Stimulated activated CD4-positive, alpha-beta T cell treated with anti-CD3 and anti-CD28 coated beads, Interleukin-15, amount 100 ng/mL, for 1 hour (primary cell): ENCODE measurements at regions not wholly inside any gene's neighbourhood (a gene's known extent, or its start where the extent isn't known, plus 50 kb on each side); places are given as distances from the start of the nearest gene placed in this dataset.

ENCODE experiments used
- DNase-seq, 2 donors: peaks; one replicate each; pipeline ENCODE4 v3.0.0-alpha.2; 2020; ENCODE audit warnings: low read depth in 1 of 2, low spot score in 1 of 2

DNA sequence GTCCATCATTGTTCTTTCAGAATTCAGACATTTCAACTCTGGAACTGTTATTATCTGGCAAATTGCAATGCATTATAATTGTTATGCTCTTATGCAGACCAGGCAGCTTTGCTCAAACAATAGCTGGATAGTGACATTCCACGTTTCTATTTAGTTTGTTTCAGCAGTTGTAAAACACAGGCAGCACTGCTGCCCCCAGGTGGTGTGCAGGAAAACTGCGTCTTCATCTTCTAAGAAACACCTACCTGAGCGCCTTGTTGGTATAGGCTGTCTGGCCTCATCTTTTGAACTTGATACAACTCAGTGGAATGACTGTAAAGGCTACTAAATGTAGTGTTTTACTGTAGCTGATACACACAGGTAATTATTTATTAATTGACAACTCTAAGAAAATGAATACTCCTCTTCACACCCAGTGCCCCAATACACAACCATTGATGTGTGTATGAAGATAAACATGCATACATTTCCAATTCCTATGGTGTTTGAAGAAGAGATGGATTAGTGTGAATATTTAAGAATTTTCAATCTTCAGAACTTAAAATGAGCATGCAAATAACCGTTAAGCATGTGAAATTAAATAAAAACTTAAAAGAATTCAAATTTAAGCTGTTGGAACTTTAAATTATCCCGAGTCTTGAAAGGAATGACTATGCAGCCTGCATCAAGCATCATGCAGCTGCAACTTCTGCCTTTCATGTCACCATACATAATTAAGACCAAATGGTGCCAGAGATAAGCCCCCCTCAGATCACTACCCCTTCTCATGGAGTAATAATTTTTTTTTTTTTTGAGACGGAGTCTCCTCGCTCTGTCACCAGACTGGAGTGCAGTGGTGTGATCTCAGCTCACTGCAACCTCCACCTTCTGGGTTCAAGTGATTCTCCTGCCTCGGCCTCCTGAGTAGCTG lies 85.6 kb downstream of the CD8B2 start:
- no peak for DNase-seq

DNA sequence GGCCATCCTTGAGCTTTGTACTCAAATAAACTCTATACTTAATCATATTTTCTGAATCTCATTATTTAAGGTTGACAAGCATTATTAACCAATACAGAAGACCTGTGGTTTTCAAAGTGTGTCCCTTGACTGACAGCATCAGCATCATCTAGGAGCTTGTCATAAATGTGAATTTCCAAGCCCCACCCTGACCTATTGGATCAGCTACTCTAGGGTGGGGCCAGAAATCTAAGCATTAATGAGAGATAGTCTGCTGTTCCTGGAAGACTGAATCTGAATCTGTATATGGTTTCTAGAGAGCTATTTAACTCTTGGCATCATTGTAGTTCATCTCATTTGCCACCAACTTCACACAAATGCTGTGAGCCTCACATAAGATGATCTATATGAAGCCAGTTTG lies 86.6 kb downstream of the CD8B2 start:
- no peak for DNase-seq

DNA sequence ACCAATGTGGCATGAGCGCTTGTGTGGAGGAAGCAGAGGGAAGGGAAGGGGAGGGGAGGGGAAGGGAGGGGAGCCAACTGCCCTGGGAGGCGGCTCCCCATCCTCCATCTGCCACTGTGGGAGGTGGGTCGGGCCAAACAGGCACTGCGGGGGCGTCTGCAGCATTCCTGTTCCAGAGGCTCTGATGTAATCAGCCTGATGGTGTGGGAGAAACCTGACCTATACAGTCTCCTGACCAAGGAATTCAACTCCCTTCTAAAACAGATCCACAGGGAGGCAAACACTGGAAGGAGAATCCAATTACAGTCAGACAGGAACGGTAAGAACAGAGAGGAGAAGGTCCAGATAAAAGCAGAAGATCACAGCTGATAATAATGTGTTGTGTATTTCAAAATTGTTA lies 88.8 kb downstream of the CD8B2 start:
- no peak for DNase-seq

DNA sequence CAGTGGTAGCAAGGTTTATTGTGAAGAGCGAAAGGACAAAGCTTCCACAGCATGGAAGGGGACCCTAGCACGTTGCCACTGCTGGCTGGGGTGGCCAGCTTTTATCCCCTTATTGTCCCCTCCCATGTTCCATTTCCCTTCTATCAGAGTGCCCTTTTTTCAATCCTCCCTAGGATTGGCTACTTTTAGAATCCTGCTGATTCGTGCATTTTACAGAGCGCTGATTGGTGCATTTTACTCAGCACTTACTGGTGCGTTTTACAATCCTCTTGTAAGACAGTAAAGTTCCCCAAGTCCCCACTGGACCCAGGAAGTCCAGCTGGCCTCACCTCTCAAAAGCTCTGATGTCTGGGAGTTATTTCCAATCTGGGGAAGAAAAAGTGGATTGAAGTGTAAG lies 90.1 kb downstream of the CD8B2 start:
- no peak for DNase-seq

DNA sequence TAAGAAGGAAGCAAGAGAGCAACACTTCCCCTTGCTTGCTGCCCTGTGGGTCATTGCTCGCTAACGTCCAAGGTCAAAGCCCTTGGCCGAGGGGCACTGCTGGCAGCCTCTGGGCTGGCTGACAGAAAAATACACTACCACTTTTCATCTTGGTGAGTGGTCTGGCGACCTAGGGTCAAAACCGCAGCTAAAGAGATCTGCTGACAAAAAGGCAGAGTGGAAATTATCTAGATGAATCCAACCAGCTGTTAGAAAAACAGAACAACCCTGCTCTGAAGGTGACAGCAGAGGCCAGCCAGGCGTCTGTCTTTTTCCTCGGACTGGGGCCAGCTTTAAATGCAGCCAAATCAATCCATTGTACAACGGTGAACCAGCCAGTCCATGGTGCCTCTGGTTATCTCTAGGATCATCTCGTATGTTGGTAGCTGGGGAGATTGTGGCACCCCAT lies 92.6 kb downstream of the CD8B2 start:
- DNase-seq = no peak

DNA sequence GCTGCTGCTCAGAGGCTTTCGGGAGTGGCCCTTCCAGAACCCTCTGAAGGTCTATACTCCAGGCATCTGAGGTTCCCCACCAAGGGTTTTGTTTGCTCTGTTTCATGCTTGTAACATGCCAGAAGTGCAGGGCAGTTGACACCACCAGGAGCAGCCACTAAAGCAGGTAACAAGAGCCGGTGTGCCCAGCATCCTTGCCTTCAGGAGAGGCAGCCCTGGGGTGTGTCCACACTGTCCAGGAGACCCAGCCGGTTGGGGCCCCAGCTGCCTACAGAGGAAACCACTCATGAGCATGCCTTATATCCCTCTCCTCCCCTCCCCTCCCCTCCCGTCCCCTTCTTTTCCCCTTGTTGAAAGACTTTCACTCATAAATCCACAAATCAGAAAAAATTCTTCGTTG lies 93.1 kb downstream of the CD8B2 start:
- no peak for DNase-seq

DNA sequence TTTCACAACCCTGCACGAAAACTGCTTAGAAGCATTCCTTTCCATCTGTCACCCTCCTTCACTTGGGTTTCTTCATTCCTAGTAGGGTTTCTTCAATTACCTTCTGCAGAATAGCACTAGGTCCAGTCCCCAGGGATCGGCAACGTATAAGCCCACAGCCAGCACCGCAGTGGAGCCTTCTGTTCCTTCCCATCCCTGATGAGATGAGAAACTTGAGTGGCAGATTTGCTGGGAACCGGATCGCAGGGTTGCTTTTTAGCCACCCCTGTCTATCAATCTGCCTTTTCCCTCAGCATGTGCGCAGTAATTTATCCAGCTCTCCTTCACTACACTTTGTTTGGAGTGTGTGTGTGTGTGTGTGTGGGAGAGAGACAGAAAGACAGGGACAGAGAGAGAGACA lies 94.2 kb downstream of the CD8B2 start:
- no peak for DNase-seq

DNA sequence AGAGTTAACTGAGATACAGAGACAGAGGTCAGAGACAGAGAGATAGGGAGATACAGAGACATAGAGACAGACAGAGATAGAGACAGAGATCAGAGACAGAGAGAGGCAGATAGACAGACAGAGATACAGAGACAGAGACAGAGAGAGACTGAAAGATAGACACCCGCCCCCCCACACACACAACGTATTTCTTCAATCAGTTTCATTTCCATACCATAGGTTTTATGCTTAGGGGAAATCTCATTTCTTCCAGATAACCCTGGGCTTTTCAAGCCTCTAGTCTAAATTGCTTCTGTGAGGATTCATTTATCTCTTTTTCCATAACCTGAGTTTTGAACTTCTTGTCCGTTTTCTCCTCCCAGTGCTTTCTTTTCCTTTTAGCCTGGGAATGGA lies 94.6 kb downstream of the CD8B2 start:
- no peak for DNase-seq

DNA sequence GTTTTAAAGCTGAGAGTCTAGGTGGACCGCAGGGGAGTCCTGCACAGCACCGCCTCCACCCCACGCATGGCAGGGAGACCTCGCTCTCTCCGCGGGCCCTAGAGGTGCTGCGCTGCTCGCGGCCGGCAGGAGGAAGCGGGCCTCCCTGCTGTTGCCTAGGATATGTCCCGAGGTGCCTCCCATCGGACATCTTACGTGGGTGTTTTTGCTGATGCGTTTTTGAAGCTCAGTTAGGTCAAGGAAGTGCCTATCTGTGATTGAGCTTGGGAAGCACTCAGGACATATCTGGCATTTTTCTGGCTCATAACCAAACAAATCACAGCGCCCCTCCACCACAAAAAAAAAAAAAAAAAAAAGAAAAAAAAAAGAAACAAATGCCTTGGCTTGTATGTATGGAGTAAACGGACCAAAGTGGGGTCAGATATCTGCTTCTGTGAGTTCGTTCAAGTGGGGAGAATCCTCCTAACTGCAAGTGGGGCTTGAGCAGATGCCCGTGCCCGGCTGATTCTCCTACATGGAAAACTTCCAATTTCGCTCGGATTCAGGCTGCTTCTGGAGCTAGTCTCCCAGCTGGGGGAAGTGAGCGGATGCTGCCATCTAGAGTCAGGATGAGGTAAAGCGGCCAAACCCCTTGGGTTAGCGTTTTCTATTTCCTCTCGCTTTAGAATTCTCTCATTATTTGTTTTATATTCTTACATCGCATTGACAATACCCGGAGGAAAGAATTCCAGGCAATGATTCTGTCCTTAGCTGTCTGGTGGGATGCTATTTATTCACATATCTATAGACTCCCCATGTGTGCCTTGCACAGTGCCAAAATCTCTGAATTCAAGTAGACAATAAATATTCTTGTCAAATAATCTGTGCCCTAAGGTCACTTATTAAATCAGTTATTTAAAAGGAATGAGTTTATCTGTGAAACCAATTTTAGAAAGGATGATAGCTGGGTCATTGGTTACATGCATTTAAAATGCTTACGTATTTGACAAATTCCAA lies 95.3 kb downstream of the CD8B2 start:
- DNase-seq = peak in 1 of 2 donors; percentile 27

DNA sequence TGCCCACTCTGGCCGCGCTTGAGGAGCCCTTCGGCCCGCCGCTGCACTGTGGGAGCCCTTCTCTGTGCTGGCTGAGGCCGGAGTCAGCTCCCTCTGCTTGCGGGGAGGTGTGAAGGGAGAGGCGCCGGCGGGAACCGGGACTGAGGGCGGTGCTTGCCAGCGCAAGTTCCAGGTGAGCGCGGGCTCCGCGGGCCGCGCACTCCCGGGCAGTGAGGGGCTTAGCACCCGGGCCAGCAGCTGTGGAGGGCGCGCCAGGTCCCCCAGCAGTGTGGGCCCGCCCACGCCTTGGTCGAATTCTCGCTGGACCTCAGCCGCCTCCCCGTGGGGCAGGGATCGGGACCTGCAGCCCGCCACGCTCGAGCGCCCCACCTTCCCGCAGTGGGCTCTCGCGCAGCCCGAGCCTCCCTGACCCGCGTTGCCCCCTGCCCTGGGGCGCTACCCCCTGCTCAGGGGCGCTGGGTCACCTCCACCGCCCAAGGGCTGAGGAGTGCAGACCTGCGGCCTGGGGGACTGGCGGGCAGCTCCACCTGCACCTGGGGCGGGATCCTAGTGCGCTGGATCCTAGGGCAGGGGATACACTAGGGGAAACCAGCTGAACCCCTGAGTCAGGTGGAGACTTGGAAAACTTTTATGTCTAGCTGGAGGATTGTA lies 97.3 kb downstream of the CD8B2 start:
- no peak for DNase-seq

DNA sequence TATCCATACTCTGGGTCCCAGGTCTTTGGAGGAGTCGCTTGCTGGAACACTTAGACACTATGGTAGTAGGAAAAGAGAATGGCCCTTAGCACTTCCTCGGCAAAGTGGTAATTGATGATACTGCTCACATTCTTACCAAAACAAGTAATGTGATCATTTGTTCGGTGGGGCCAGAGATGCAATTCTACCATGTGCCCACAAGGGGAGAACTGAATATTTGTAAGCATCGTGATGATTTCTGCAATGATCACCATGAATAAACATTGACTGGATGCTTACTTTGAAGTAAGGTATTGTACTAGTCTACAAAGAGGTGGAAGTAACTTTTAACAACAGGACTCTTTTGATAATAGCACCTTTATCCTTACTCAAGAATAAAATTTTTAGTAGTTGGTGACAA lies 109.7 kb downstream of the CD8B2 start:
- DNase-seq = no peak

DNA sequence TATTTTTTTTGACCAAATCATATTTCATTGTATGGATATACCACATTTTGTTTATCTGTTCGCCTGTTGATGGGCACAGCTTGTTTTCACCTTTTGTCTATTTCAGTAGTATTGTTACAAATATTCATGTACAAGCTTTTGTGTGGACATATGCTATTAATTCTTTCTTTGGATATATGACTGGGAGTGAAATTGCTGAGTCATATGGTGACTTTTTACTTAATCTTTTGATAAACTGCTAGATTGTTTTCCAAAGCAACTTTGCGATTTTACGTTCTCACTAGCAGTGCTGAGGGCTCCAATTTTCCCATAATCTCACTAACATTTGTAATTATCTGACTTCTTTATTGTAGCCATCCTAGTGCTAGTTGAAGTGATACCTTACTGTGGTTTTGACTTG lies 112.4 kb downstream of the CD8B2 start:
- DNase-seq = no peak

DNA sequence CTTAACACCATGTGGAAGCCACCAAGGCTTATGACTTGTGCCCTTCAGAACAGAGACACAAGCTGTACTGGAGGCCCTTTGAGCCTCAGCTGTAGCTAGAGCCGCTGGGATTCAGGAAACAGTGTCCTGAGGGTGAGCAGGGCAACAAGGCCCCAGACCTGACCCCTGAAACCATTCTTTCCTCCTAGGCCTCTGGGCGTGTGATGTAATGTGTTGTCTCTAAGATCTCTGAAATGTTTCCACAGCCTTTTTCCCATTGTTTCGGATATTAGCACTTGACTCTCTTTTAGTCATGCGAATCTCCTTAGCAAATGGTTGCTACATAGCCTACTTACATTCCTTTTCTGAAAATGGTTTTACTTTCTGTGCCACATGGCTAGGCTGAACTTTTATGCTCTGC lies 114.9 kb downstream of the CD8B2 start:
- DNase-seq = no peak

DNA sequence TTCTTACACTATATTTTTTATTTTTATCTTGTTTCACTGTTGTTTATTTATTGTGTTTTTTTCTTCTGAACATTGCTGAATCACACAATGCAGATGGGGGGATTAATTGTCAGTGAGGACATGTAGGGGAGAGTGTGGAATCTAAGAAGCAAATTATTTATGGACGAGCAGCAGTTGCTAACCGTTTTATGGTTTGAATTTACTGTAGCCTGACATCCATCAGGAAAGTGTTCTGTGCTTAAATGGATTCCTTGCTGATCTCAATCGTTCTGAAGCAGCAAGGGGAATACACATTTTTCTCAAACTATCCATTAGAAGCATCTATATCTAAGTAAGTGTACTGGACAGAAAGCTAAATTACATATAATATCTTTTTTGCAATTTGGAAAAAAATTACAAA lies 119.5 kb downstream of the CD8B2 start:
- DNase-seq = no peak

DNA sequence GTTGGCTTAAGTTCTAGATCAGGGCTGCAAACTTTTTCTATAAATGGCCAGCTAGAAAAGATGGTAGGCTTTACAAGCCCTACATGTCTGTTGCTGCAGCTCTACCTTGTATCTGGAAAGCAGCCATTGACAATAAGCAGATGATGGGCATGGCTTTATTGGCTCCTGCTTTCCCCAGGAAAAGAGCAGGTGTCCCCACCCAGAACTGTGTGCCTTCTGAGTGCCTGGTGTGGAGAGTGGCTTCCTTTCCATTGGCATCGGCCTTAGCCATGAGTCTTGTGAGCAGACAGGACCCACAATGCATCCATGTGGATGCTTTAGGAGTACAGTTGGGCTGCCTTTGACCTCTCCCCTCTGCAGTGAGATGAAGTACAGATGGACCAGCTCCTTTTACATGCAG lies 120.2 kb downstream of the CD8B2 start:
- DNase-seq = no peak

DNA sequence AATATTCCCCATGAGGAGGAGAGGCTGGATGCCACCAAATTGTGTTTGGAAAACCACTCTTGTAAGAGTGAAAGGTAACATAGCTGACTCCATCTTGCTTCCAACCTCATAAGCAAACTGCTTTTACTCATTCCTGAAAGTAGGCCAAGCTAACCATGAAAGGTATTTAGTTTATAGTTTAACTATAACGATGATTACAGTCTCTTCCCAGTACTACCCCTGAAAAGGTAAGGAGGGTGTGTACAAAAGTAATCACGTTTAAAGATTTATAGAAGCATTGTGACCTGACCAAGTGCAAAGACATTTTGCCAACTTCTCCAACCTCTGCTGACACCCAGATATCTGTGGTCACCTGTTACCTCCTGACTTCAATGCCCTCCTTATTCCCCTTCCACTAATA lies 122.6 kb downstream of the CD8B2 start:
- DNase-seq = no peak

DNA sequence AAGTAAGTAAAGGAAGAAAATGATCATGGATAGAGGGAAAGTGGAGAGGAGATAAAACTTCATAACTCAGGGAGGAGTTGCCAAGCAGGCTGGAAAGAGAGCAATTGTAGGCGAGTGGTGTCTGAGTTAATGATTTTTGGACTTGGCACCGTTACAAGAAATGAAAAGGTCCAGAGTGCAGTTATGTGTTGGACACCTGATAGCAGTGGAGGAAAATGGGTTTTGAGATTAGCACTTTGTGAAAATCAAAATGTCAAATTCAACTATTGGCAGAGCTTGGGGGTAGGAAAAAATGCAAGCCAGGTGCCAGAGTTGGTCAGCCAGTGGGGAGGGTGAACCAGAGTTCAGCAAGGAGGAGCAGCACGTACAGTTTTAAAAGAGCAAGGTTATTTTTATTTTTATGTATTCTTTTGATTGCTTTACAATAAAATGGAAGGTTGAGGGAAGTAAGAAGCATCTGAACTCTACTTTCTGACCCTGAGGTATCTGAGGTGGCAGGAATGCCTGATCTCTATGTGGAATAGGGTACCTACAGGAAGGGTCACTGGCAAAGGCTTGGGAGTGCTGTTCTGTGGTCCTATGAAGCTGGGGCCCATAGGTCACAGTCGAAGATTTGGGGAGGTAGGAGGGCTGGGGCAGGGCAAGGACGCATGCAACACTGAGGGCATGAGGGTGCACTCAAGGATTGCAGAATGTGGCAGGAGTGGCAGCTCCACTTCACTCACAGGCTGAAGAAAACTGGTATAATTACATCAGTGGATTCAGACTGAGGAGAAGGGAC lies 127.5 kb downstream of the CD8B2 start:
- no peak for DNase-seq

DNA sequence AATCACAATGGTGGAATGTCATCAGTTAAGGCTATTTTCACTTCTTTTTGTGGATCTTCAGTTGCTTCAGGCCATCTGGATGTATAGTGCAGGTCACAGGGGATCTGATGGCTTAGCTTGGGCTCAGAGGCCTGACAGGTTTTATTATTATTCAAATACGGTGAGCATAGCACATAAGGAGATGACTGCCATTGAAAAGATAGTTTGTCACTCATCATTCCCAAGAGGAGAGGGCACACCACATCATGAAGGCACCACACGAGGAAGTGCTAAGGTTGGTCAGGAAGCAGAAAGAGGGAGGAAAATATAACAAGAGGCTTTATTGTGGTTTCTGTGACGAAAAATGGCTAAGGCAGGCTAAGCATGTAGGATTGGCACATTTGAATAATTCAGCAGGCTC lies 131.4 kb downstream of the CD8B2 start:
- DNase-seq = no peak

DNA sequence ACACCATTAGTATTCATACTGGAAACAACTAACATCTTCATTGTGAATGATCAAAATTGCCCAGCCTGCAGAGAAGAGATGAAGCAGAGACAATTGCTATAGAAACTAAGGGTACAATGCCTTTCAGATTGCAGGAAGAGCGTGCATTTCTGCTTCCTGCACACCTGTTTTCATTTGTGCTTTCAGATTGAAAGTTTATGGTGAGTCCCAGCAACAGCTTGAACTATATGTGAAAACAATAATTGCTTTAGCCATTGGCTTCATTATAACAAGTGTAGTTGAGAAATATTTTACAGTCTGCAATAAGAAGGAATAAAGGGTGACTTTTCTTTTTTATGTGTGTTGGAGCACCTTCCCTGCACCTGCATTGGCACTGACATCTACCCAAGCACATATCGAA lies 136.3 kb downstream of the CD8B2 start:
- no peak for DNase-seq

DNA sequence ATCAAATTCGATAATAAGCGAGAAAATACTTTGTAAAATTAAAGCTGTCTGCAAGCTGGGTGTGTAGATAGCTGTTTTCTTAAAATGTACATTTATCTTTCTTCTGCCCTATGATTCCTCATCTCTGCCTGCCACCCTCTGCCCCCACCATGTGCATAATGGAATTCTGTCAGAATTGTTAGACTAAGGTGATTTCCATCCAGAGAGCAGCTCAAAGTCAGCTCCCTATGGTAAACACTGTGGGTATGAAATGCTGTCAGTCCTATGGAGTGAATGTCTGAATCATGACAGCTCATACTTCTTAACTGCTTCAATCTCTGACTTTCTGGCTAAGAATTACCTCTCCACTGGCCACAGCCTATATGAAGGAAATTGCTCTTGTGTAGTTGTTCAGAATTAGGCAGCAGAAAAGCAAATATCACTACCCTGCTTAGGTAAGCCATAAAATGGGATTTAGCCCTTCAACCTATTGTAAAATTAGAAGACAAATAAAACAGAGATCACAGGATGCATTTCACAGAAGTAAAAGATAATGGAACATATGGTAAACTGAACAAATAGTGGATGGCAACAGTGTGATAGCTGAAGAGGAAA lies 137.7 kb downstream of the CD8B2 start:
- DNase-seq = no peak
